ENCODE measurements at regions not wholly inside any gene's neighbourhood (a gene's known extent, or its start where the extent isn't known, plus 50 kb on each side); places are given as distances from the start of the nearest gene placed in this dataset.

DNA sequence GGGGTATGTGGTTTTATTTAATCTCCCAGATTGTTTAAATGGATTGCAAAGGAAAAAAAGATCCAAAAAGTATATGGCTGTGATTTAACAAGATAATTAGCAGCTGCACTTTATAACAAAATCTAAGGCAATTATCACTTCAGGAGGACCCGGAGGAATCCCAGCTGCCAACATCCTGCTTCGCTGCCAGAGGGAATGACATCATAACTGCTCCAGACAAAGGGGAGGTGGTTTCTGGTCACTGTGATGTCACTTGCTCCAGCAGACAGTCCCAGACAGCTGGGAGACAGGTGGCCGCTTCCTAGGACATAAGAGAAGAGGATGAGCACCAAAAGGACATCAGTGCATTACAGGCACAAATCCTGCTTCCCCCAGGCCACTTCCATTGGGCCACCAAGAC lies 371.0 kb downstream of the BCOR start:
- DNase-seq = no peak

- DNase-seq = no peak
These were observed 369.7 kb downstream of the BCOR start for GRCh38 chrX:39728025-39728424.

DNA sequence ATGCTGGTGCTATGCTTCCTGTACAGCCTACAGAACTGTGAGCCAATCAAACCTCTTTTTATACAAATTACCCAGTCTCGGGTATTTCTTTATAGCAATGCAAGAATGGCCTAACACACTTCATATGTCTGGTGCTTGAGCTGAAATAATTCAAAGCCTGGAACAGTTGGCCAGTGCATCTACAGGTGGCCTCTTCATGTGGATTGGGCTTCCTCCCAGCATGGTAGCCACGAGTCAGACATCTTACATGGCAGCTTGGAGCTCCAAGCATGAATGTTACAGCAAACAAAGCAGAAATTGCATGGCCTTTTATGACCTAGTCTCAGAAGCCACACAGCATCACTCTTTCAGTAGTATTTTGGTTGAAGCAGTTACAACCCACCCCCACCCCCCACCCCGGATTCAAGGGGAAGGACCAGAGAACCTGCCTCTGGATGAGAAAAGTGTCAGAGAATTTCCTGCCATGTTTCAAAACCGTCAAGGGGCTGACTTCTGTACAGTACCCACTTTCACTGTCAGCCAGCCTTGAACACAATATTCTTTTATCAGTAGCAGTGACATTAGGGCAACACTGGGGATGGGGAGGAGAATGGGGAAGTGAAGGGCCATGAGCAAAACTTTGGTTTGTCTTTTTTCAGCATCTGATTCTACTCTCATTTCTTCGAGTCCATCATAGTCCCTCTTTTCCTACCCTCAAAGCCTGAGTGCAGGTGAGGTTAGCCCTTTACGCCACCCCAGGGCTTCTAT lies 368.7 kb downstream of the BCOR start:
- DNase-seq = no peak

- DNase-seq = no peak
These were observed 367.6 kb downstream of the BCOR start for GRCh38 chrX:39729981-39730661.

DNA sequence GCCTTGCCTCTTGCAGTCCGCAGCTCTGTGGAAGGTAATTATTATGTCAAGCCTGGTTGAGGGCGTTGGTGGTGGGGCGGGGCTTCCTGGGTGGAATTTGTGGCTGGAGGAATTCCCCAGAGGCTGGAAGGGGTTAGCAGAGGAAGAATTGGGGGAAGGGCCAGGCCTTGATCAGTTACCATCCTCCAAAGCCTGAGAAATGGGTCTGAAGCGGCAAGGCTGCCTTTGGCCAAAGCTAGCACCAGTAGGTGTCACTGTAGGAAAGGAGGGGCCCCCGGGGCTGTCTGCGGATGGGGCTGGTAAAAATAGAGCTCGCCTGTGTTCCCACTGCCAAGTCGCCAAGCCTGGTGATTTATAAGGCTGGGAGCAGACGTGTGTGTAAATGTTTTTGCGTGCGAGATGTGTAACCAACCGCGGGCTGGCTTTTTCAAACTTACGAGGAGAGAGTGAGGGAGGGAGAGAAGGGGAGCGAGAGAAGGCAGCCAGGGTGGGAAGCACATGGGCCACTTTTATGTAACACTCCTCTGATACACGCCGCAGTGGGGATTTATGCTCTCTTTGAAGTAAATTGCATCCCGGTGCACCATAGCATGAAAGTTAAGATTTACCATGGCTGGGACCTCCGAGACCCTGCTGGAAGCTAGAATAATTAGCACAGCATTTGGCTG lies 367.0 kb downstream of the BCOR start:
- peak; percentile 50 for DNase-seq

GRCh38 chrX:39731330-39731667 lies 366.5 kb downstream of the BCOR start:
- DNase-seq = no peak

DNA sequence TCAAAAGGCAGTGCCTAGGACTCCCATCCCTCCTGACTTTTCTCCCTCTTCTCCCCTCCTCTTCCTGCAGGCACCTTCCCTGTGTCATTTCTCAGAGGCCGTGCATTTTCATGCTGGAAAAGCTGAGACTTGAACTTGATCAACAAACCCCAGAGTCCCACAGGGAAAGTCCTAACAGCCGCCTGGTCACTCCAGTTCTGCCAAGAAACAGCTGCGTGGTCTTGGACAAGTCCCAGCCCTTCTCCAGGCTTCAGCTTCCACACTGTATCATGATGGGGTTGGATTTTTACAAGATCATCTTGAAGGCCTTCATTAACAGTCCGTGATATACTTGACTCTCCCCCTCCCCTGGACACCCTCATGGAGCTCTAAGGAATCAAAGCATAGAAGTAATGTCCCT lies 366.0 kb downstream of the BCOR start:
- DNase-seq = no peak

DNA sequence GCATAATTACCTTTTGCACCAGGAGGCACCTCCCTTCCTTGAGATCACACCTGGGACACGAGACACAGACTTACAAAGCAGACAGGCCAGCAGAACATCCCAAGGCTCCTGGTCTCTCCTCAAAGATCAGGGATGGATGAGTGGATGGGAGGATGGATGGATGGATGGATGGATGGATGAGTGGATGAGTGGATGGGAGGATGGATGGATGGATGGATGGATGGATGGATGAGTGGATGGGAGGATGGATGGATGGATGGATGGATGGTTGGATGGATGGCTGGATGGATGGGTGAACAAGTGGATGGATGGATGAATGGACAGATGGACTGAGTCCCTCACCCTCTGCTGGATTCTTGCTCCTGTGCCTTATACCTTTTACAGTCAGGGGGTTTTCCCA lies 364.0 kb downstream of the BCOR start:
- DNase-seq = no peak

- no peak for DNase-seq
These were observed 363.5 kb downstream of the BCOR start for GRCh38 chrX:39734174-39734776.

GRCh38 chrX:39736216-39737211 lies 361.2 kb downstream of the BCOR start:
- peak; percentile 51 for DNase-seq

- DNase-seq = no peak
These were observed 358.2 kb downstream of the BCOR start for GRCh38 chrX:39739585-39739984.

DNA sequence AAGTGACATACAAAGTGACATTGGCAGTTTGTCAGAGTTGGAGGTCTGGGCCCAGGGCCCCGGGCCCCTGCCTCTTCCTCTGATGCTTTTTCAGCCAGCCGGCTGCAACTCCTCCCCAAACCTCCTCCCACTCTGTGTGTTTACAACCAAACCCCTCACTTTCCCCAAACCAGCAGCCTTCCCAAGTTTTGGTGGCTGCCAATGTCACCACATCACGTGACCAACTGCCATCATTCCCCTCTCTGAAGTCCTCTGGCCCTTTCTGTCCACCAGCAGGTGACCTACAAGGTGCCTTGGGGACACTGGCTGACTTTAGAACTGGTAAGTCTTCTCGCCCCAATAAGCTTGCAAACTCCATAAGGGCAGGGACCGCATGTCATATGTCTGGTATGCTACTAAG lies 357.7 kb downstream of the BCOR start:
- no peak for DNase-seq

DNA sequence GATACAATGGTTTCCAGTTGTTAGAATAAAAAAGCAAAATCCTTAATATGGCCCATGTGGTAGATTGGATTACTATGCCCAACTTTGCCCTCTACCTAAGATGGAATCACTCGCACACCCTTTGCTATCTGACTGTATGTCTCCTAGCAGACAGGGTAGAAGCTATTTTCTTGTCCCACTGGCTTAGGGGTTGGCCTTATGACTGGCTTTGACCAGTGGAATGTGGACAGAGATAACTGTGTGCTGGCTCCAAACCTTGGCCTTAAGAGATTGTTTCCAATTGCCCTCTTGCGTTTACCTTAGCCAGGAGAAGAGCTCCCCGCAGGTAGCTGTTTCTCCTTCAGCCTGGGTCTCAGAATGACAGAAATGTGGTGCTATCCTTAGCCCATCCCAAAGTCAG lies 355.9 kb downstream of the BCOR start:
- no peak for DNase-seq

DNA sequence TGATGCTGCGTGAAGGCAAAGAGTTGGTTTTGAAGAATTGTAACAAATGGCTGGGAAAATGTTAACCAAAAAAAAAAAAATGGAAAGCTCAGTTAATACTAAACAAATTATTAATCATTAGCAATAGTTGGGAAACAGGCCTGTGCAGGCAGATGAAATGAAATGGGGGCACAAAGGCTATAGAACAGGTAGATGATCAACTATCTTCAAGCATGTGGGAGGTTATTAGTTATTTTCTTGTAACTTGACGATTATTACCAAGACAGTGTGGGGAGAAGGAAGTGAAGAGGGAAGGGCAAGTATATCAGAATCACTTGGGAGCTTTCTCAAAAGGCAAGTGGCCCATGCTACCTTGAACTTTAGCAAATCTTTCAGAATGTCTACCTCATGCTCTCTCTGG lies 351.9 kb downstream of the BCOR start:
- no peak for DNase-seq

DNA sequence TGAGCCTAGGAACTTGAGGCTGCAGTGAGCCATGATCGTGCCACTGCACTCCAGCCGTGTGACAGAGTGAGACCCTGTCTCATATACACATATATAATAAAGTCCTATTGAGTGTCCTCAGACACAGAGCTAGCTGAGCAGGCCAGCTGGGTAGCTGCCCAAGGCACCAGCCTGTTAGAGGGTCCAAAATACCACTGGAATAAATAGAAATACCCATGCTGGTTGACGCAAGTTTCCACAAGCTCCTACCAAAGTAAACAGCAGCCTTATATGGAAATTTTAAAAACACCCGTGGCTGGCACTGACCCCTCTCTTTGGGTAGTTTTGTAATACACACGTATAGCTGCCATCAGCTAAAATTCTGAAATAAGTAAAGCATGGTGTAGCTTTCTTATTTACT lies 348.6 kb downstream of the BCOR start:
- no peak for DNase-seq

DNA sequence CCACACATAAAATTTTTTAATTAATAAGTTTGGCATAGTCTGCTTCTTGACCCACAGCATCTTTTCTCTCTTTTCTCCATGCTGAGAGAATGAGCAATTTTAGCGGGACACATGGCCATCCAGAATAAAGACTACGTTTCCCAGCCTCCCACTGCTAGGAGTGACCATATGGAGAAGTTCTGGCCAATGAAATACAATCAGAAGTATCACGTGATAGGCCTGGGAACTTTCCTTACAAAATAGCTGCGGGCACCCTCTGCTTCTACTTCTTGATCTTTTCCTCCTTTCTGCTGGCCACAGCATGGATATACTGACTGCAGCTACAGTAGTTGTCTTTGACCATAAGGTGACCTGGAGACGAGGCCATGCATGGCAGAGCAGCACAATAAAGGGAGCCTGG lies 348.0 kb downstream of the BCOR start:
- no peak for DNase-seq

GRCh38 chrX:39750256-39750790 lies 347.4 kb downstream of the BCOR start:
- no peak for DNase-seq

DNA sequence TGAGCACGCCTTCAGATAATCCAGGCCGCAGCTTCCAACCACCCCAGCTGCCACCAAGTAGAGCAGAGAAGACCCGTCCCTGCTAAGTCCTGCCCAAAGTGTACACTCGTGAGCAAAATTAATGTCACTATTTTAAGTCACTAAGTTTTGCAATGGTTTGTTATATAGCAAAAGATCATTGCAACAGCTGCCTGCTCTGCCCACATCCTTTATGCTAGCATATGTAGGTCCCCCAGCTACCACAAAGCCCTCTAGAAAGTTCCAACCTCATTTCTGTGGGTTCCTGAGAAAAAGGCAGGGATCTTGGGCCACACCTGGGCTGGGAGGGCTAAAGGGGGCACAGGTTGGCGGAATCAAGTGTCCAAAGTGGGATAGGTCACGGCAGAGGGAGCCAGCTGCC lies 346.9 kb downstream of the BCOR start:
- DNase-seq = no peak

DNA sequence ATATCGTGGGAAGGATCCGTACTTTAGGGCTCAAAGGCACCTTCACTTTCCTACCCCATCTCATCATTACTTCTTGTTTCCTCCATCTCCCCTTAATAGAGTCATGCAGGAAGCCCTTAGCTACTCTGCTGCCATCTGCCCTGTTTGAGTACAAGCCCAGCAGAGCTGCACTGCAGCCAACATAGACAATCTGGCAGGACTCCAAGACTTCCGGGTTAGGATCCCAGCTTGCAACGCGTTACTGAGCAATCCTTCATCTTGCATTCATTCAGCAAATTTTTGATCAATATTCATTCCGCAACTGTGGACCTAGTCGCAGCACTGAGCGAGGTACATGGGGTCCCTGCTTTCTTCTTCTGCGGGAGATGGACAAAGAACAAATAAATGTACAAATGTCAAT lies 344.9 kb downstream of the BCOR start:
- DNase-seq = peak; percentile 24

DNA sequence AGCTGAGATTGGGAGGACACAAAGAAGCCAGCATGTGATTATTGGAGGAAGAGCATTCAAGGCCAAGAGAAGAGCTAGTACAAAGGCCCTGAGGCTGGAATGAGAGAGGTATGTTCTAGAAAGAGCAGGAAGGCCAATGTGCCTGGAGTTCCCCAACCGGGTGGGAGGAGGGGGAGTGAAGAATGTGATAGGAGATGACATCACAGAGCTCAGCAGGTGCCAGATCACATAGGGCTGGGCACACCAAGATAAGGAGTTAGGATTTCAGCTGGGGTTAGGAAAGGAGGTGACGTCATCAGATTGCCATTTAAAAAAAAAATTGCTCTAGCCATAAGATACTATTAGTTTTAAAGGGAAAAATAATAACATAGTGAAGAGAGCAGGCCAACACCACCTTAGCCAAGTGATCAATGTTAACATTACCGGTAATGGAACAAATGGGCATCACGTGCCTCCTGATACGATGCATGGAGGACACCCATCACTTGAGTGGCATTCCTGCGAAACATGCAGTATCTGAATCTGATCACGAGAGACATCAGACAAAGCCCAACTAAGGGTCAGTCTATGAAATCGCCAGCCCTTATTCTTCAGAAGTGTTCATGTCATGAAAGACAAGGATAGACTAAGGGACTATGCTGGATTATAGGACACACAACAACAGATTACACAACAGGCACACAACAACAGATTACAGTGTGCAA lies 344.3 kb downstream of the BCOR start:
- DNase-seq = peak; percentile 83

GRCh38 chrX:39755143-39756032 lies 342.4 kb downstream of the BCOR start:
- DNase-seq = peak; percentile 89

Data from NCI-H226 (cell line).